Colonic mucosa (tissue), 4 donors: ENCODE measurements at regions not wholly inside any gene's neighbourhood (a gene's known extent, or its start where the extent isn't known, plus 50 kb on each side); places are given as distances from the start of the nearest gene placed in this dataset.

ENCODE experiments used
- DNase-seq: peaks from one replicate; pipeline ENCODE4 v3.0.0-alpha.2; 2020
- H3K27ac ChIP-seq: fragments of 200-600 bp; one replicate; pipeline ENCODE4 v1.8.0; 2021
- H3K27me3 ChIP-seq: fragments of 200-600 bp; one replicate; pipeline ENCODE4 v1.8.0; 2021
- H3K36me3 ChIP-seq: fragments of 200-600 bp; one replicate; pipeline ENCODE4 v1.8.0; 2021
- H3K4me1 ChIP-seq: fragments of 200-600 bp; one replicate; pipeline ENCODE4 v1.8.0; 2021; ENCODE audit warnings: mild to moderate bottlenecking
- H3K4me3 ChIP-seq: fragments of 200-600 bp; one replicate; pipeline ENCODE4 v1.8.0; 2021
- H3K9ac ChIP-seq, 2 donors: one replicate each; pipeline ENCODE4 v1.7.0; 2013; ENCODE audit warnings: control low read depth in 2 of 2, low read depth in 2 of 2, low read length in 2 of 2
- H3K9me3 ChIP-seq: fragments of 200-600 bp; one replicate; pipeline ENCODE4 v1.8.0; 2021
- intact Hi-C: fragments of 100-400 bp; cut with DNase I; formaldehyde crosslinking; loops from one replicate; pipeline ENCODE4 v1.14.1; 2022
- TF ChIP-seq, protein P1 (sequence below): fragments of 200-600 bp; IDR thresholded peaks from one replicate; pipeline ENCODE4 v1.8.0; 2022; ENCODE audit warnings: antibody characterized with exemption, mild to moderate bottlenecking
- donor health status: healthy.
- donor health status: DM: no; HTN: no; CAD: no.
- donor health status: DM: no; HTN: no; CAD: no.

DNA sequence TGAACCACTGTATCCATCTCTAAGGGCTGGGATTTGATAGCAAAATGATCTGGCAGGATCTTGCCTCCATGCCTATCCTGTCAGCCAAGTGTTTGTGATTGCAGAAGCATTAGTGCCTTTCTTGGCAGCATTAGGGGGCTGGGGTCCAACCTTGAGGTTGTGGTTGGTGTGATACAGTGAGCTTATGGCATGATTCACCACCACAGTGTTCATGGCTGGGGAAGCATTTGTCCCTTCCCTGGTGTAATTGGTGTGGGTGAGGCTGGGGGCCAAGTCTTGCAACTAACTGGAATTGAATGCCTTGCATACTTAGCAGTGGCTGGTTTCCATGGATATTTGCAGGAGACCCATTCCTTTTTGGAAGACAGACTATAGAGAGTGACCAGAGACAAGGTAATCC is 271.0 kb upstream of the TBL1XR1 start:
- no peak overlapping the region for H3K27ac ChIP-seq
- H3K9me3 ChIP-seq: no peaks in the 10 kb centered on the region
- no peak overlapping the region for H3K9ac ChIP-seq
- intact Hi-C loops: no loop called here
- H3K4me3 ChIP-seq: no peak overlapping the region
- no peaks in the 10 kb centered on the region for H3K27me3 ChIP-seq
- TF ChIP-seq, protein P1, sequence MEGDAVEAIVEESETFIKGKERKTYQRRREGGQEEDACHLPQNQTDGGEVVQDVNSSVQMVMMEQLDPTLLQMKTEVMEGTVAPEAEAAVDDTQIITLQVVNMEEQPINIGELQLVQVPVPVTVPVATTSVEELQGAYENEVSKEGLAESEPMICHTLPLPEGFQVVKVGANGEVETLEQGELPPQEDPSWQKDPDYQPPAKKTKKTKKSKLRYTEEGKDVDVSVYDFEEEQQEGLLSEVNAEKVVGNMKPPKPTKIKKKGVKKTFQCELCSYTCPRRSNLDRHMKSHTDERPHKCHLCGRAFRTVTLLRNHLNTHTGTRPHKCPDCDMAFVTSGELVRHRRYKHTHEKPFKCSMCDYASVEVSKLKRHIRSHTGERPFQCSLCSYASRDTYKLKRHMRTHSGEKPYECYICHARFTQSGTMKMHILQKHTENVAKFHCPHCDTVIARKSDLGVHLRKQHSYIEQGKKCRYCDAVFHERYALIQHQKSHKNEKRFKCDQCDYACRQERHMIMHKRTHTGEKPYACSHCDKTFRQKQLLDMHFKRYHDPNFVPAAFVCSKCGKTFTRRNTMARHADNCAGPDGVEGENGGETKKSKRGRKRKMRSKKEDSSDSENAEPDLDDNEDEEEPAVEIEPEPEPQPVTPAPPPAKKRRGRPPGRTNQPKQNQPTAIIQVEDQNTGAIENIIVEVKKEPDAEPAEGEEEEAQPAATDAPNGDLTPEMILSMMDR: no peak
- no peaks in the 10 kb centered on the region for H3K36me3 ChIP-seq
- no peaks in the 10 kb centered on the region for H3K4me1 ChIP-seq
- DNase-seq: no peak

DNA sequence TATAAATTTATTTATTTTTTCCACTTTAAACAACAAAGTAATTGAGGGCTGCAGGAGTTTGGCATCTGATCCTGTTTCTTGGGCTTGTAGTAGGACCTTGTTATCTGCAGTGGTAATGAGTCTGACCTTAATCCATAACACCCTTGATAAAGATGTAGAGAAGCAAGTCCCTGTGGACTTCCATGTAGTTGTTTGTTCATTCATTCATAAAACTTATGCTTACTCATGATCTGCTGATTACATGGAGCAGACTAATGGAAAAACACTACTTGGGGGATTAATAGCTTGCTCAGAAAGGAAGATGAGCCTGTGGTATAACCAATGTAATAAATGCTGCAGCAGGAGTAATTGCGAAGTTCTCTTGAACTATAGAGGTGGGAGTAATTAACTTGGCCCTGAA is 271.5 kb upstream of the TBL1XR1 start:
- Histone ChIP-seq H3K4me3 (no peak overlapping the region), H3K9me3 (no peaks in the 10 kb centered on the region), H3K4me1 (no peaks in the 10 kb centered on the region), H3K27me3 (no peaks in the 10 kb centered on the region), H3K27ac (no peak overlapping the region), H3K9ac (no peak overlapping the region), H3K36me3 (no peaks in the 10 kb centered on the region)
- TF ChIP-seq, protein P1: no peak
- DNase-seq: no peak
- intact Hi-C loops: no loop called here

DNA sequence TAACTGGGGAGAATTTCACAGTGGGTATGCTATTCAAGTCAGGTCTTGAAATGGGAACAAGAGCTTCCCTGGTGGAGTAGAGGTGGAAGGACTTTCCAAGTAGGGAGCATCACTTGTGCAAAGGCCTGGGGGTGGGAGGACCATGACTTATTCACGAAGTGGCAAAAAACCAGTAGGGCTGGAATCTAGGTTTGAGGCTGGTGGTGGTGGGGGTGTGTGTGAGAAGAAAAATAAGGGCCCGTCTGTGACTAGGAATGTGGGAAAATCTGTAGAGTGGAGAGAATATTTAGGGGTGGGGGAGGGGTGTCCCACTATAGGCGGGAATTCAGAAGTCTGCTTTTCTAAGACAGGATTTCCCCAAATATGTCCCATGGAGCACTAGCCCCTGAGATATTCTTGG is 271.9 kb upstream of the TBL1XR1 start:
- no peak overlapping the region for H3K27ac ChIP-seq
- no peaks in the 10 kb centered on the region for H3K4me1 ChIP-seq
- H3K9ac ChIP-seq: no peak overlapping the region
- intact Hi-C loops: no loop called here
- no peaks in the 10 kb centered on the region for H3K27me3 ChIP-seq
- H3K9me3 ChIP-seq: no peaks in the 10 kb centered on the region
- no peak overlapping the region for H3K4me3 ChIP-seq
- DNase-seq: no peak
- H3K36me3 ChIP-seq: no peaks in the 10 kb centered on the region
- TF ChIP-seq, protein P1: no peak

DNA sequence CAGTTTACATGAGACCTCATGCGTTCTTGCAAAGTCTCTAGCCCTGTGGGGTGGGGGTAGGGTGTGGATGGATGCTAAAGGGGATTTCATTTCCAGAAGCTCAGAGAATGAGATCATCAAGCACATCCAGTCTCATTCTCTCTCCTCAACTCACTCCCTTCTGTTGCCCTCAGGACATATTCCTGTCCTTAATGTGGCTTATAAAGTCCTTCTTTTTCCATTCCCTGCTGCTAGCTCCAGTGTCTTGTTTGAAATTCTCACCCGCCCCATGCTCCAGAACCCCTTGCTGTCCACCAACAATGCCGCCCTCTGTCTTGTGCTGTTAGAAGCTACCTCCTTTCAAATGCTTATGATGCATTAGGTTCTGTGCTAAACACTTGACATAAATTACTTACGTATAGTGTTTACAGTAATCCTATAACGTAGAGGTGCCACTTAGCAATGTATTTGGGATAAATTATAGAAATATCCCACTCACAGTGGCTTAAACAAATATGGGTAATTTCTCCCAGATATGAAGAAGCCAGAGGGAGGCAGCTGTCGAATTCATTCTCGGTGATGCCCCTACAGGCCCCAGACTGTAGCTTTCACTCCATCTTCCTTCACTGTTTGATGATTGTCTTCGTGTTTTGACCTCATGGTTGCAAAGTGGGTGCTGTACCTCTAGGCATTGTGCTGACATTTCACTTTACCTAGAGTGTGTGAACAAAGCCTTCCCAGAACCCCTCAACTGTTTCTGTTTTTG is 273.1 kb upstream of the TBL1XR1 start:
- Histone ChIP-seq H3K36me3 (no peaks in the 10 kb centered on the region), H3K9me3 (no peaks in the 10 kb centered on the region), H3K27me3 (no peaks in the 10 kb centered on the region), H3K9ac (no peak overlapping the region), H3K27ac (no peak overlapping the region), H3K4me3 (no peak overlapping the region), H3K4me1 (no peaks in the 10 kb centered on the region)
- intact Hi-C loops: no loop called here
- TF ChIP-seq, protein P1: no peak
- DNase-seq: no peak

DNA sequence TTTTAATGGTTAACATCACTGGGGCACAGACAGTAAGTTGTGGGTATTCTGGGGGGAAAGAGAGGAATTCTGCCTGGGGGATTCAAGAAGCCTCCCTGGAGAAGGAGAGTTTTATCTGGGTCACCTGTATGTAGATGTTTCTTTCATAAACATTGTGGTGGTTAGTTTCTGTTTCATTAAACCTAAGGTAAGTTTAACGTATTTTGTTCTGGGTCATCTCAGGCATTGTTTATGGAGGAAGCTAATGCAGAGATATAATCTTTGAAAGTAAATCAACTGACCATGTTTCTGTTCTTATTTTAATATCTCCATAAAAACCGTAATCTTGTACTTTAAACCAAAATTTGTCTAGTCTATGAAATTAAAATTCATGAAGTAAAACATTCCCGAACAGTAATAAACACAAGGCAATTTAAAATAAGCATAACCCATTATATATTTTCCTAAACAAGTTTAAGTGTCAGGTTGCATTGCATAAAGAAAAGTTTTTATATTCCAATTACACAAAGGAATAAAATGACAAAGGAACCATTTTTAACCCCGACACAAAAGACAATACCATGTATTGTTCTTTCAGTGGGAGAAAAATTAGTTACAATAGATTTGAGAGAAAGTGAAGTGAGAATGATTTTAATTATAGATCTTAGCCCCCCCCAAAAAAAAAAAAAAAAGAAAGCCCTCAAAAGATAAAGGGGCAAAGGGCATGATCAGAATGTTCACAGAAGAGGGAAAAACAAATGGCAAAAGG is 274.6 kb upstream of the TBL1XR1 start:
- Histone ChIP-seq H3K4me3 (no peak overlapping the region), H3K9me3 (no peaks in the 10 kb centered on the region), H3K36me3 (no peaks in the 10 kb centered on the region), H3K27me3 (no peaks in the 10 kb centered on the region), H3K9ac (no peak overlapping the region), H3K4me1 (no peaks in the 10 kb centered on the region), H3K27ac (no peak overlapping the region)
- TF ChIP-seq, protein P1: no peak
- DNase-seq: no peak
- intact Hi-C loops: no loop called here
